Sigmoid colon (tissue), 4 donors: ENCODE measurements at regions not wholly inside any gene's neighbourhood (a gene's known extent, or its start where the extent isn't known, plus 50 kb on each side); places are given as distances from the start of the nearest gene placed in this dataset.

Experiments used
- EP300 ChIP-seq, 4 donors: sonication (generic); formaldehyde crosslinking; IDR thresholded peaks; one replicate each; pipeline ENCODE4 v1.6.1; 2017; ENCODE audit warnings: antibody characterized with exemption in 4 of 4
- POLR2A ChIP-seq, 2 donors: fragments of 450-650 bp; IDR thresholded peaks; one replicate each; pipeline ENCODE4 v1.6.1; 2016; ENCODE audit warnings: antibody characterized with exemption in 2 of 2, mild to moderate bottlenecking in 2 of 2, moderate library complexity in 2 of 2
- POLR2AphosphoS5 ChIP-seq, 4 donors: sonication (generic); formaldehyde crosslinking; IDR thresholded peaks; one replicate each; pipeline ENCODE4 v1.6.1; 2017; ENCODE audit warnings: antibody characterized with exemption in 4 of 4
- TF ChIP-seq, protein P1 (sequence below), 4 experiments: fragments of 450-650 bp in 3 of 4; fragments of 200-600 bp in 1 of 4; IDR thresholded peaks; one replicate each; pipeline ENCODE4 v1.5.1; 2016 to 2019; ENCODE audit warnings: antibody characterized with exemption in 4 of 4, mild to moderate bottlenecking in 3 of 4, moderate library complexity in 2 of 4

GRCh38 chr6:63403725-63404124 lies 83.9 kb upstream of the LGSN start:
- TF ChIP-seq, protein P1, sequence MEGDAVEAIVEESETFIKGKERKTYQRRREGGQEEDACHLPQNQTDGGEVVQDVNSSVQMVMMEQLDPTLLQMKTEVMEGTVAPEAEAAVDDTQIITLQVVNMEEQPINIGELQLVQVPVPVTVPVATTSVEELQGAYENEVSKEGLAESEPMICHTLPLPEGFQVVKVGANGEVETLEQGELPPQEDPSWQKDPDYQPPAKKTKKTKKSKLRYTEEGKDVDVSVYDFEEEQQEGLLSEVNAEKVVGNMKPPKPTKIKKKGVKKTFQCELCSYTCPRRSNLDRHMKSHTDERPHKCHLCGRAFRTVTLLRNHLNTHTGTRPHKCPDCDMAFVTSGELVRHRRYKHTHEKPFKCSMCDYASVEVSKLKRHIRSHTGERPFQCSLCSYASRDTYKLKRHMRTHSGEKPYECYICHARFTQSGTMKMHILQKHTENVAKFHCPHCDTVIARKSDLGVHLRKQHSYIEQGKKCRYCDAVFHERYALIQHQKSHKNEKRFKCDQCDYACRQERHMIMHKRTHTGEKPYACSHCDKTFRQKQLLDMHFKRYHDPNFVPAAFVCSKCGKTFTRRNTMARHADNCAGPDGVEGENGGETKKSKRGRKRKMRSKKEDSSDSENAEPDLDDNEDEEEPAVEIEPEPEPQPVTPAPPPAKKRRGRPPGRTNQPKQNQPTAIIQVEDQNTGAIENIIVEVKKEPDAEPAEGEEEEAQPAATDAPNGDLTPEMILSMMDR (IDR thresholded peaks at IDR 0.05), result no peak
- no peak for TF ChIP-seq EP300 (IDR thresholded peaks at IDR 0.05)
- no peak for TF ChIP-seq POLR2A (IDR thresholded peaks at IDR 0.05)
- TF ChIP-seq POLR2AphosphoS5 (IDR thresholded peaks at IDR 0.05), result no peak
